ENCODE measurements at regions not wholly inside any gene's neighbourhood (a gene's known extent, or its start where the extent isn't known, plus 50 kb on each side); places are given as distances from the start of the nearest gene placed in this dataset.

GRCh38 chr12:107360482-107360881, 267.1 kb upstream of the CRY1 start:
- H4K20me1 ChIP-seq (ENCODE audit: insufficient read depth, low read length): no peaks in the 10 kb centered on the region
- H2AFZ ChIP-seq (ENCODE audit: low read length): no peak overlapping the region
- TF ChIP-seq CTCF (IDR thresholded peaks at IDR 0.05; ENCODE audit: extremely low read depth, low read depth, low read length): no peak
- no peak overlapping the region for H3K27ac ChIP-seq (ENCODE audit: low read depth, low read length)
- H3K79me2 ChIP-seq (ENCODE audit: insufficient read depth, low read length): no peaks in the 10 kb centered on the region
- DNase-seq (ENCODE audit: insufficient read length, low spot score, missing footprints): no peak
- H3K27me3 ChIP-seq (ENCODE audit: insufficient read depth, low read length): peaks cover 15% of the 10 kb centered on the region
- H3K9me3 ChIP-seq (ENCODE audit: low read depth, low read length): no peaks in the 10 kb centered on the region
- no peak overlapping the region for H3K4me2 ChIP-seq (ENCODE audit: insufficient read depth, low read length)
- H3K4me3 ChIP-seq (ENCODE audit: insufficient read depth, low read length): no peak overlapping the region
- H3K4me1 ChIP-seq (ENCODE audit: insufficient read depth, low read length): peaks cover 10% of the 10 kb centered on the region
- no peaks in the 10 kb centered on the region for H3K36me3 ChIP-seq (ENCODE audit: insufficient read depth, low read length)

GRCh38 chr12:107361970-107362369, 268.6 kb upstream of the CRY1 start:
- no peak for TF ChIP-seq CTCF (IDR thresholded peaks at IDR 0.05; ENCODE audit: extremely low read depth, low read depth, low read length)
- DNase-seq (ENCODE audit: insufficient read length, low spot score, missing footprints): no peak
- Histone ChIP-seq H2AFZ (ENCODE audit: low read length) (no peak overlapping the region), H3K4me1 (ENCODE audit: insufficient read depth, low read length) (peaks cover 10% of the 10 kb centered on the region), H3K4me2 (ENCODE audit: insufficient read depth, low read length) (no peak overlapping the region), H3K27me3 (ENCODE audit: insufficient read depth, low read length) (peaks cover 24% of the 10 kb centered on the region), H3K36me3 (ENCODE audit: insufficient read depth, low read length) (no peaks in the 10 kb centered on the region), H3K27ac (ENCODE audit: low read depth, low read length) (no peak overlapping the region), H3K4me3 (ENCODE audit: insufficient read depth, low read length) (no peak overlapping the region), H3K79me2 (ENCODE audit: insufficient read depth, low read length) (no peaks in the 10 kb centered on the region), H4K20me1 (ENCODE audit: insufficient read depth, low read length) (no peaks in the 10 kb centered on the region), H3K9me3 (ENCODE audit: low read depth, low read length) (no peaks in the 10 kb centered on the region)

GRCh38 chr12:107362960-107363359, 269.6 kb upstream of the CRY1 start:
- peaks cover 24% of the 10 kb centered on the region for H3K27me3 ChIP-seq (ENCODE audit: insufficient read depth, low read length)
- no peaks in the 10 kb centered on the region for H3K36me3 ChIP-seq (ENCODE audit: insufficient read depth, low read length)
- H2AFZ ChIP-seq (ENCODE audit: low read length): no peak overlapping the region
- H3K4me1 ChIP-seq (ENCODE audit: insufficient read depth, low read length): peaks cover 10% of the 10 kb centered on the region
- H3K79me2 ChIP-seq (ENCODE audit: insufficient read depth, low read length): no peaks in the 10 kb centered on the region
- no peak overlapping the region for H3K4me3 ChIP-seq (ENCODE audit: insufficient read depth, low read length)
- H4K20me1 ChIP-seq (ENCODE audit: insufficient read depth, low read length): no peaks in the 10 kb centered on the region
- no peak for DNase-seq (ENCODE audit: insufficient read length, low spot score, missing footprints)
- no peak for TF ChIP-seq CTCF (IDR thresholded peaks at IDR 0.05; ENCODE audit: extremely low read depth, low read depth, low read length)
- H3K4me2 ChIP-seq (ENCODE audit: insufficient read depth, low read length): no peak overlapping the region
- no peaks in the 10 kb centered on the region for H3K9me3 ChIP-seq (ENCODE audit: low read depth, low read length)
- H3K27ac ChIP-seq (ENCODE audit: low read depth, low read length): no peak overlapping the region

GRCh38 chr12:107364875-107365518, 271.6 kb upstream of the CRY1 start:
- Histone ChIP-seq H2AFZ (ENCODE audit: low read length) (no peak overlapping the region), H3K4me1 (ENCODE audit: insufficient read depth, low read length) (no peaks in the 10 kb centered on the region), H3K4me3 (ENCODE audit: insufficient read depth, low read length) (no peak overlapping the region), H3K79me2 (ENCODE audit: insufficient read depth, low read length) (no peaks in the 10 kb centered on the region), H3K4me2 (ENCODE audit: insufficient read depth, low read length) (no peak overlapping the region), H3K36me3 (ENCODE audit: insufficient read depth, low read length) (no peaks in the 10 kb centered on the region), H3K9me3 (ENCODE audit: low read depth, low read length) (no peaks in the 10 kb centered on the region), H3K27ac (ENCODE audit: low read depth, low read length) (no peak overlapping the region), H4K20me1 (ENCODE audit: insufficient read depth, low read length) (no peaks in the 10 kb centered on the region), H3K27me3 (ENCODE audit: insufficient read depth, low read length) (peaks cover 24% of the 10 kb centered on the region)
- no peak for DNase-seq (ENCODE audit: insufficient read length, low spot score, missing footprints)
- no peak for TF ChIP-seq CTCF (IDR thresholded peaks at IDR 0.05; ENCODE audit: extremely low read depth, low read depth, low read length)
